ENCODE measurements at regions not wholly inside any gene's neighbourhood (a gene's known extent, or its start where the extent isn't known, plus 50 kb on each side); places are given as distances from the start of the nearest gene placed in this dataset.

DNA sequence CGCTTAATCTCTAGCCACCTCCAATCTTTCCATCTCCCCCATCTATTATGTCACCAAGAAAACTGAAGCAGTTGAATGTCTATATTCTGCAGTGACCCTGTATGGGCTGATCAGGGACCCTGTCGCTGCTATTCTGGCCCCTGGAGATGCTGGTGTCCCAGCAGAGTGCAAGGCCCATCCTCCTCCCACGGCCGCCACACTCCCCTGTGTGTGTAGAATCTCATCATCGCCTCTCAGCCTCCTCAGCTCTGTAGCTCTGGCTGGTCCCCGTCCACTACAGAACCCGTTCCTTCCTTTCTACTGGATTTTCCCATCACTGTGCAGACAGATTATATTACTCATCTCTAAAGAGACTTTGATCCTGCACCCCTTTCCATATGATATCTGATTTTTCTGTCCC is 235.8 kb upstream of the PFKP start:
- Histone ChIP-seq H3K4me2 (no peak overlapping the region), H3K4me1 (ENCODE audit: insufficient read depth) (no peaks in the 10 kb centered on the region), H3F3A (replicated peaks; ENCODE audit: low read depth) (no peaks in the 10 kb centered on the region), H3K9me2 (ENCODE audit: insufficient read depth) (no peaks in the 10 kb centered on the region), H4K20me1 (replicated peaks; ENCODE audit: insufficient read depth) (no peaks in the 10 kb centered on the region), H2AFZ (no peak overlapping the region), H3K36me3 (ENCODE audit: insufficient read depth) (no peaks in the 10 kb centered on the region), H3K27me3 (ENCODE audit: insufficient read depth) (no peaks in the 10 kb centered on the region), H3K79me2 (replicated peaks; ENCODE audit: insufficient read depth) (no peaks in the 10 kb centered on the region), H3K27ac (ENCODE audit: low read depth) (no peak overlapping the region), H3K4me3 (no peak overlapping the region)
- Mint-ChIP-seq H3K36me3 (ENCODE audit: low read depth) (no peaks in the 10 kb centered on the region; the same call in 2 of the 3 replicates), H3K9me3 (peaks cover 3% of the 10 kb centered on the region; the same call in 1 of the 3 replicates), H3K4me3 (no peak overlapping the region), H3K27ac (no peak overlapping the region), H3K4me1 (no peaks in the 10 kb centered on the region), H3K27me3 (ENCODE audit: insufficient read depth, low read depth, poor library complexity) (peaks cover 1% of the 10 kb centered on the region)
- no peak for ATAC-seq
- TF ChIP-seq, protein P1, sequence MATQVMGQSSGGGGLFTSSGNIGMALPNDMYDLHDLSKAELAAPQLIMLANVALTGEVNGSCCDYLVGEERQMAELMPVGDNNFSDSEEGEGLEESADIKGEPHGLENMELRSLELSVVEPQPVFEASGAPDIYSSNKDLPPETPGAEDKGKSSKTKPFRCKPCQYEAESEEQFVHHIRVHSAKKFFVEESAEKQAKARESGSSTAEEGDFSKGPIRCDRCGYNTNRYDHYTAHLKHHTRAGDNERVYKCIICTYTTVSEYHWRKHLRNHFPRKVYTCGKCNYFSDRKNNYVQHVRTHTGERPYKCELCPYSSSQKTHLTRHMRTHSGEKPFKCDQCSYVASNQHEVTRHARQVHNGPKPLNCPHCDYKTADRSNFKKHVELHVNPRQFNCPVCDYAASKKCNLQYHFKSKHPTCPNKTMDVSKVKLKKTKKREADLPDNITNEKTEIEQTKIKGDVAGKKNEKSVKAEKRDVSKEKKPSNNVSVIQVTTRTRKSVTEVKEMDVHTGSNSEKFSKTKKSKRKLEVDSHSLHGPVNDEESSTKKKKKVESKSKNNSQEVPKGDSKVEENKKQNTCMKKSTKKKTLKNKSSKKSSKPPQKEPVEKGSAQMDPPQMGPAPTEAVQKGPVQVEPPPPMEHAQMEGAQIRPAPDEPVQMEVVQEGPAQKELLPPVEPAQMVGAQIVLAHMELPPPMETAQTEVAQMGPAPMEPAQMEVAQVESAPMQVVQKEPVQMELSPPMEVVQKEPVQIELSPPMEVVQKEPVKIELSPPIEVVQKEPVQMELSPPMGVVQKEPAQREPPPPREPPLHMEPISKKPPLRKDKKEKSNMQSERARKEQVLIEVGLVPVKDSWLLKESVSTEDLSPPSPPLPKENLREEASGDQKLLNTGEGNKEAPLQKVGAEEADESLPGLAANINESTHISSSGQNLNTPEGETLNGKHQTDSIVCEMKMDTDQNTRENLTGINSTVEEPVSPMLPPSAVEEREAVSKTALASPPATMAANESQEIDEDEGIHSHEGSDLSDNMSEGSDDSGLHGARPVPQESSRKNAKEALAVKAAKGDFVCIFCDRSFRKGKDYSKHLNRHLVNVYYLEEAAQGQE (IDR thresholded peaks at IDR 0.05; ENCODE audit: unreplicated experiment), result no peak
- TF ChIP-seq NANOG (IDR thresholded peaks at IDR 0.05; ENCODE audit: borderline replicate concordance) (no peak), POLR2AphosphoS5 (IDR thresholded peaks at IDR 0.05; ENCODE audit: low read depth) (no peak), JUNB (IDR thresholded peaks at IDR 0.05; ENCODE audit: unreplicated experiment) (no peak), ZNF114 (CRISPR knock-in tag; IDR thresholded peaks at IDR 0.05) (no peak), CREB1 (CRISPR knock-in tag; IDR thresholded peaks at IDR 0.05; ENCODE audit: low read depth) (no peak), STAT1 (IDR thresholded peaks at IDR 0.05; ENCODE audit: unreplicated experiment) (no peak), EZH2 (IDR thresholded peaks at IDR 0.05; ENCODE audit: low read depth, unreplicated experiment) (no peak)
- TF ChIP-seq, protein P2, sequence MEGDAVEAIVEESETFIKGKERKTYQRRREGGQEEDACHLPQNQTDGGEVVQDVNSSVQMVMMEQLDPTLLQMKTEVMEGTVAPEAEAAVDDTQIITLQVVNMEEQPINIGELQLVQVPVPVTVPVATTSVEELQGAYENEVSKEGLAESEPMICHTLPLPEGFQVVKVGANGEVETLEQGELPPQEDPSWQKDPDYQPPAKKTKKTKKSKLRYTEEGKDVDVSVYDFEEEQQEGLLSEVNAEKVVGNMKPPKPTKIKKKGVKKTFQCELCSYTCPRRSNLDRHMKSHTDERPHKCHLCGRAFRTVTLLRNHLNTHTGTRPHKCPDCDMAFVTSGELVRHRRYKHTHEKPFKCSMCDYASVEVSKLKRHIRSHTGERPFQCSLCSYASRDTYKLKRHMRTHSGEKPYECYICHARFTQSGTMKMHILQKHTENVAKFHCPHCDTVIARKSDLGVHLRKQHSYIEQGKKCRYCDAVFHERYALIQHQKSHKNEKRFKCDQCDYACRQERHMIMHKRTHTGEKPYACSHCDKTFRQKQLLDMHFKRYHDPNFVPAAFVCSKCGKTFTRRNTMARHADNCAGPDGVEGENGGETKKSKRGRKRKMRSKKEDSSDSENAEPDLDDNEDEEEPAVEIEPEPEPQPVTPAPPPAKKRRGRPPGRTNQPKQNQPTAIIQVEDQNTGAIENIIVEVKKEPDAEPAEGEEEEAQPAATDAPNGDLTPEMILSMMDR (conservative IDR thresholded peaks at IDR 0.05; ENCODE audit: low read depth in 2 of 2), result no peak
- TF ChIP-seq, protein P3, sequence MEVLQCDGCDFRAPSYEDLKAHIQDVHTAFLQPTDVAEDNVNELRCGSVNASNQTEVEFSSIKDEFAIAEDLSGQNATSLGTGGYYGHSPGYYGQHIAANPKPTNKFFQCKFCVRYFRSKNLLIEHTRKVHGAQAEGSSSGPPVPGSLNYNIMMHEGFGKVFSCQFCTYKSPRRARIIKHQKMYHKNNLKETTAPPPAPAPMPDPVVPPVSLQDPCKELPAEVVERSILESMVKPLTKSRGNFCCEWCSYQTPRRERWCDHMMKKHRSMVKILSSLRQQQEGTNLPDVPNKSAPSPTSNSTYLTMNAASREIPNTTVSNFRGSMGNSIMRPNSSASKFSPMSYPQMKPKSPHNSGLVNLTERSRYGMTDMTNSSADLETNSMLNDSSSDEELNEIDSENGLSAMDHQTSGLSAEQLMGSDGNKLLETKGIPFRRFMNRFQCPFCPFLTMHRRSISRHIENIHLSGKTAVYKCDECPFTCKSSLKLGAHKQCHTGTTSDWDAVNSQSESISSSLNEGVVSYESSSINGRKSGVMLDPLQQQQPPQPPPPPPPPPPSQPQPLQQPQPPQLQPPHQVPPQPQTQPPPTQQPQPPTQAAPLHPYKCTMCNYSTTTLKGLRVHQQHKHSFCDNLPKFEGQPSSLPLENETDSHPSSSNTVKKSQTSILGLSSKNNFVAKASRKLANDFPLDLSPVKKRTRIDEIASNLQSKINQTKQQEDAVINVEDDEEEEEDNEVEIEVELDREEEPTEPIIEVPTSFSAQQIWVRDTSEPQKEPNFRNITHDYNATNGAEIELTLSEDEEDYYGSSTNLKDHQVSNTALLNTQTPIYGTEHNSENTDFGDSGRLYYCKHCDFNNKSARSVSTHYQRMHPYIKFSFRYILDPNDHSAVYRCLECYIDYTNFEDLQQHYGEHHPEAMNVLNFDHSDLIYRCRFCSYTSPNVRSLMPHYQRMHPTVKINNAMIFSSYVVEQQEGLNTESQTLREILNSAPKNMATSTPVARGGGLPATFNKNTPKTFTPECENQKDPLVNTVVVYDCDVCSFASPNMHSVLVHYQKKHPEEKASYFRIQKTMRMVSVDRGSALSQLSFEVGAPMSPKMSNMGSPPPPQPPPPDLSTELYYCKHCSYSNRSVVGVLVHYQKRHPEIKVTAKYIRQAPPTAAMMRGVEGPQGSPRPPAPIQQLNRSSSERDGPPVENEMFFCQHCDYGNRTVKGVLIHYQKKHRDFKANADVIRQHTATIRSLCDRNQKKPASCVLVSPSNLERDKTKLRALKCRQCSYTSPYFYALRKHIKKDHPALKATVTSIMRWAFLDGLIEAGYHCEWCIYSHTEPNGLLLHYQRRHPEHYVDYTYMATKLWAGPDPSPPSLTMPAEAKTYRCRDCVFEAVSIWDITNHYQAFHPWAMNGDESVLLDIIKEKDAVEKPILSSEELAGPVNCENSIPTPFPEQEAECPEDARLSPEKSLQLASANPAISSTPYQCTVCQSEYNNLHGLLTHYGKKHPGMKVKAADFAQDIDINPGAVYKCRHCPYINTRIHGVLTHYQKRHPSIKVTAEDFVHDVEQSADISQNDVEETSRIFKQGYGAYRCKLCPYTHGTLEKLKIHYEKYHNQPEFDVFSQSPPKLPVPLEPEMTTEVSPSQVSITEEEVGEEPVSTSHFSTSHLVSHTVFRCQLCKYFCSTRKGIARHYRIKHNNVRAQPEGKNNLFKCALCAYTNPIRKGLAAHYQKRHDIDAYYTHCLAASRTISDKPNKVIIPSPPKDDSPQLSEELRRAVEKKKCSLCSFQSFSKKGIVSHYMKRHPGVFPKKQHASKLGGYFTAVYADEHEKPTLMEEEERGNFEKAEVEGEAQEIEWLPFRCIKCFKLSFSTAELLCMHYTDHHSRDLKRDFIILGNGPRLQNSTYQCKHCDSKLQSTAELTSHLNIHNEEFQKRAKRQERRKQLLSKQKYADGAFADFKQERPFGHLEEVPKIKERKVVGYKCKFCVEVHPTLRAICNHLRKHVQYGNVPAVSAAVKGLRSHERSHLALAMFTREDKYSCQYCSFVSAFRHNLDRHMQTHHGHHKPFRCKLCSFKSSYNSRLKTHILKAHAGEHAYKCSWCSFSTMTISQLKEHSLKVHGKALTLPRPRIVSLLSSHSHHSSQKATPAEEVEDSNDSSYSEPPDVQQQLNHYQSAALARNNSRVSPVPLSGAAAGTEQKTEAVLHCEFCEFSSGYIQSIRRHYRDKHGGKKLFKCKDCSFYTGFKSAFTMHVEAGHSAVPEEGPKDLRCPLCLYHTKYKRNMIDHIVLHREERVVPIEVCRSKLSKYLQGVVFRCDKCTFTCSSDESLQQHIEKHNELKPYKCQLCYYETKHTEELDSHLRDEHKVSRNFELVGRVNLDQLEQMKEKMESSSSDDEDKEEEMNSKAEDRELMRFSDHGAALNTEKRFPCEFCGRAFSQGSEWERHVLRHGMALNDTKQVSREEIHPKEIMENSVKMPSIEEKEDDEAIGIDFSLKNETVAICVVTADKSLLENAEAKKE (CRISPR knock-in tag; IDR thresholded peaks at IDR 0.05), result no peak
- DNase-seq (ENCODE audit: low spot score), result no peak
